Endothelial cell of umbilical vein (primary cell): ENCODE measurements at regions not wholly inside any gene's neighbourhood (a gene's known extent, or its start where the extent isn't known, plus 50 kb on each side); places are given as distances from the start of the nearest gene placed in this dataset.

Experiments
- EZH2 ChIP-seq: IDR thresholded peaks from 2 replicates; pipeline ENCODE4 v1.6.1; 2012; ENCODE audit warnings: borderline replicate concordance, low read depth, mild to moderate bottlenecking, moderate library complexity, low read length, inconsistent platforms; ENCODE audit not compliant: severe bottlenecking
- FOS ChIP-seq: IDR thresholded peaks from 2 replicates; pipeline ENCODE4 v1.6.1; 2011; ENCODE audit warnings: mild to moderate bottlenecking, low read length, moderate library complexity, borderline replicate concordance; ENCODE audit not compliant: insufficient read depth
- GATA2 ChIP-seq: IDR thresholded peaks from 2 replicates; pipeline ENCODE4 v1.7.0; 2011; ENCODE audit warnings: low read depth, mild to moderate bottlenecking, moderate library complexity, mixed read lengths, low read length; ENCODE audit not compliant: insufficient read length, insufficient read depth
- JUN ChIP-seq: IDR thresholded peaks from 2 replicates; pipeline ENCODE4 v1.6.1; 2011; ENCODE audit warnings: borderline replicate concordance, low read depth; ENCODE audit not compliant: insufficient read length, insufficient read depth
- POLR2A ChIP-seq: IDR thresholded peaks from 2 replicates; pipeline ENCODE4 v1.6.1; 2012; ENCODE audit warnings: low read depth, mild to moderate bottlenecking, control low read depth, low read length
- POLR2AphosphoS5 ChIP-seq: IDR thresholded peaks from 2 replicates; pipeline ENCODE4 v1.6.1; 2012; ENCODE audit warnings: low read depth, mild to moderate bottlenecking, control low read depth, low read length, moderate library complexity; ENCODE audit not compliant: insufficient read depth
- TF ChIP-seq, protein P1 (sequence below), 2 donors: IDR thresholded peaks; 1 replicate in 1 of 2; 2 replicates in 1 of 2; pipeline ENCODE4 v1.5.1; 2011; ENCODE audit warnings: low read length in 2 of 2, mild to moderate bottlenecking in 2 of 2, moderate library complexity in 2 of 2, control low read depth in 1 of 2, inconsistent platforms in 1 of 2, low read depth in 1 of 2; ENCODE audit not compliant: insufficient read depth in 1 of 2; ENCODE audit errors: extremely low read depth in 1 of 2
- TF ChIP-seq, protein P2 (sequence below): IDR thresholded peaks from 2 replicates; pipeline ENCODE4 v1.6.1; 2011; ENCODE audit not compliant: insufficient read depth, insufficient read length

DNA sequence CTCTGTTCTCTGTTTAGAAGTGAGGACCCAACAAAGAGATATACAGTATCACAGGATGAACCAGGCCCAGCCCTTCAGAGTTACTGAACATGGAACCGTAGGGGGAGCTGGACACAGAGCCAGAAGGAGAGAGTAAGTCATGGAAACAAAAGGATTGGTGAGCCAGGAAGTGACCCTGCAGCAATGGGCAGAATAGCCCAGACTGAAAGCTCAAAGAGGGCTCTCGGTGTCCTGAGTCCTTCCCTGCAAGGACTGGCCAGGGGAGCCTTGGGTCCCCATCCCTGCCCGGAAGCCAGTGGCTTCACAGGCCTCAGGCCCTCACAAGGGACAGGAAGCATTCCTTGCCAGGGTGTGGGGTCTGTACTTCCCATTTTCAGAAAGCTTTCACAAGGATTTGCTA lies 150.6 kb downstream of the SPATA19 start:
- TF ChIP-seq, protein P1, sequence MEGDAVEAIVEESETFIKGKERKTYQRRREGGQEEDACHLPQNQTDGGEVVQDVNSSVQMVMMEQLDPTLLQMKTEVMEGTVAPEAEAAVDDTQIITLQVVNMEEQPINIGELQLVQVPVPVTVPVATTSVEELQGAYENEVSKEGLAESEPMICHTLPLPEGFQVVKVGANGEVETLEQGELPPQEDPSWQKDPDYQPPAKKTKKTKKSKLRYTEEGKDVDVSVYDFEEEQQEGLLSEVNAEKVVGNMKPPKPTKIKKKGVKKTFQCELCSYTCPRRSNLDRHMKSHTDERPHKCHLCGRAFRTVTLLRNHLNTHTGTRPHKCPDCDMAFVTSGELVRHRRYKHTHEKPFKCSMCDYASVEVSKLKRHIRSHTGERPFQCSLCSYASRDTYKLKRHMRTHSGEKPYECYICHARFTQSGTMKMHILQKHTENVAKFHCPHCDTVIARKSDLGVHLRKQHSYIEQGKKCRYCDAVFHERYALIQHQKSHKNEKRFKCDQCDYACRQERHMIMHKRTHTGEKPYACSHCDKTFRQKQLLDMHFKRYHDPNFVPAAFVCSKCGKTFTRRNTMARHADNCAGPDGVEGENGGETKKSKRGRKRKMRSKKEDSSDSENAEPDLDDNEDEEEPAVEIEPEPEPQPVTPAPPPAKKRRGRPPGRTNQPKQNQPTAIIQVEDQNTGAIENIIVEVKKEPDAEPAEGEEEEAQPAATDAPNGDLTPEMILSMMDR (IDR thresholded peaks at IDR 0.05; ENCODE audit: extremely low read depth in 1 of 2, insufficient read depth in 1 of 2, low read depth in 1 of 2, low read length in 2 of 2) = no peak
- TF ChIP-seq EZH2 (no peak), POLR2A (no peak), POLR2AphosphoS5 (no peak), JUN (no peak), FOS (no peak), GATA2 (no peak)
- TF ChIP-seq, protein P2, sequence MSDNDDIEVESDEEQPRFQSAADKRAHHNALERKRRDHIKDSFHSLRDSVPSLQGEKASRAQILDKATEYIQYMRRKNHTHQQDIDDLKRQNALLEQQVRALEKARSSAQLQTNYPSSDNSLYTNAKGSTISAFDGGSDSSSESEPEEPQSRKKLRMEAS = no peak
